Testis (tissue), 2 donors: ENCODE measurements at regions not wholly inside any gene's neighbourhood (a gene's known extent, or its start where the extent isn't known, plus 50 kb on each side); places are given as distances from the start of the nearest gene placed in this dataset.

Experiments
- POLR2A ChIP-seq: fragments of 450-650 bp; IDR thresholded peaks from one replicate; pipeline ENCODE4 v1.6.1; 2017; ENCODE audit warnings: antibody characterized with exemption, mild to moderate bottlenecking, moderate library complexity
- TF ChIP-seq, protein P1 (sequence below), 3 experiments: fragments of 450-650 bp in 2 of 3; fragments of 200-600 bp in 1 of 3; sonication (generic) in 1 of 3; IDR thresholded peaks; one replicate each; pipeline ENCODE4 v1.5.1; 2016 to 2019; ENCODE audit warnings: antibody characterized with exemption in 3 of 3, mild to moderate bottlenecking in 2 of 3, moderate library complexity in 1 of 3

DNA sequence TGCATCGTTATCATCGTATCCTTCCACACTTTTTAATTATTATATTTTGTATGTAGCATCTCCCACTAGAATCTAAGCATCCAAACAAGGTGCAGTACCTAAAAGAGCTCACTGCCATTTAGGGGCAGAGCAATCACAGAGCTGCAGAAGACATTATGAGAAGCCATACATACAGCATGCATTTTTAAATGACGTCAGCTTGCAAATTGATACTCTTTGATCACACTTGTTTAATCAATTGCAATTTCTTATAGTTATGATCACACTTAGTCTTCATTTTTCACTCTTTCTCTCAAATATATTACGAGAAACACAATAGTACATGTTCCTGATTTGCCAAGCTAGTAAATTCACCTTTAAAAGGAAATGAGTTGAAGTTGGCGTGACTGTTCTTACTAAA lies 753.3 kb upstream of the LRRN3 start:
- TF ChIP-seq, protein P1, sequence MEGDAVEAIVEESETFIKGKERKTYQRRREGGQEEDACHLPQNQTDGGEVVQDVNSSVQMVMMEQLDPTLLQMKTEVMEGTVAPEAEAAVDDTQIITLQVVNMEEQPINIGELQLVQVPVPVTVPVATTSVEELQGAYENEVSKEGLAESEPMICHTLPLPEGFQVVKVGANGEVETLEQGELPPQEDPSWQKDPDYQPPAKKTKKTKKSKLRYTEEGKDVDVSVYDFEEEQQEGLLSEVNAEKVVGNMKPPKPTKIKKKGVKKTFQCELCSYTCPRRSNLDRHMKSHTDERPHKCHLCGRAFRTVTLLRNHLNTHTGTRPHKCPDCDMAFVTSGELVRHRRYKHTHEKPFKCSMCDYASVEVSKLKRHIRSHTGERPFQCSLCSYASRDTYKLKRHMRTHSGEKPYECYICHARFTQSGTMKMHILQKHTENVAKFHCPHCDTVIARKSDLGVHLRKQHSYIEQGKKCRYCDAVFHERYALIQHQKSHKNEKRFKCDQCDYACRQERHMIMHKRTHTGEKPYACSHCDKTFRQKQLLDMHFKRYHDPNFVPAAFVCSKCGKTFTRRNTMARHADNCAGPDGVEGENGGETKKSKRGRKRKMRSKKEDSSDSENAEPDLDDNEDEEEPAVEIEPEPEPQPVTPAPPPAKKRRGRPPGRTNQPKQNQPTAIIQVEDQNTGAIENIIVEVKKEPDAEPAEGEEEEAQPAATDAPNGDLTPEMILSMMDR (IDR thresholded peaks at IDR 0.05): no peak
- no peak for TF ChIP-seq POLR2A
